H1 (cell line): ENCODE measurements at regions not wholly inside any gene's neighbourhood (a gene's known extent, or its start where the extent isn't known, plus 50 kb on each side); places are given as distances from the start of the nearest gene placed in this dataset.

Experiments used
- BACH1 ChIP-seq: IDR thresholded peaks from 2 replicates; pipeline ENCODE4 v1.6.1; 2012; ENCODE audit warnings: low read length, improper control_type of control experiment
- EP300 ChIP-seq, 2 experiments: IDR thresholded peaks; 1 replicate in 1 of 2; 2 replicates in 1 of 2; pipeline ENCODE4 v1.6.1; 2011 to 2012; ENCODE audit warnings: low read depth in 2 of 2, low read length in 2 of 2, mild to moderate bottlenecking in 2 of 2, borderline replicate concordance in 1 of 2, inconsistent platforms in 1 of 2, moderate library complexity in 1 of 2
- EZH2 ChIP-seq: fragments of 200-600 bp; sonication (generic); IDR thresholded peaks from 2 replicates; pipeline ENCODE4 v1.7.1; 2012; ENCODE audit warnings: low read depth, mild to moderate bottlenecking, moderate library complexity, low read length, inconsistent platforms; ENCODE audit not compliant: severe bottlenecking
- GABPA ChIP-seq: IDR thresholded peaks from 2 replicates; pipeline ENCODE4 v1.6.1; 2011; ENCODE audit warnings: mild to moderate bottlenecking, low read length, moderate library complexity, borderline replicate concordance; ENCODE audit not compliant: insufficient read depth
- JUN ChIP-seq: IDR thresholded peaks from 2 replicates; pipeline ENCODE4 v1.6.1; 2011; ENCODE audit warnings: low read depth, mild to moderate bottlenecking, improper control_type of control experiment, low read length
- POU5F1 ChIP-seq: IDR thresholded peaks from 2 replicates; pipeline ENCODE4 v1.6.1; 2011; ENCODE audit warnings: low read depth, mild to moderate bottlenecking, low read length, moderate library complexity
- SIRT6 ChIP-seq: IDR thresholded peaks from one replicate; pipeline ENCODE4 v1.7.1; 2012; ENCODE audit warnings: low read length, inconsistent platforms
- ZNF274 ChIP-seq: IDR thresholded peaks from 2 replicates; pipeline ENCODE4 v1.7.0; 2012; ENCODE audit warnings: low read length, borderline replicate concordance; ENCODE audit errors: extremely low read depth
- TF ChIP-seq, protein P1 (sequence below): fragments of 300-600 bp; sonication (generic); IDR thresholded peaks from 2 replicates; pipeline ENCODE4 v1.7.1; 2012; ENCODE audit warnings: low read length, moderate library complexity, mild to moderate bottlenecking, inconsistent platforms; ENCODE audit not compliant: insufficient replicate concordance

GRCh38 chr1:187744665-187745064 lies 915.9 kb downstream of the PLA2G4A start (continued):
- TF ChIP-seq, protein P1, sequence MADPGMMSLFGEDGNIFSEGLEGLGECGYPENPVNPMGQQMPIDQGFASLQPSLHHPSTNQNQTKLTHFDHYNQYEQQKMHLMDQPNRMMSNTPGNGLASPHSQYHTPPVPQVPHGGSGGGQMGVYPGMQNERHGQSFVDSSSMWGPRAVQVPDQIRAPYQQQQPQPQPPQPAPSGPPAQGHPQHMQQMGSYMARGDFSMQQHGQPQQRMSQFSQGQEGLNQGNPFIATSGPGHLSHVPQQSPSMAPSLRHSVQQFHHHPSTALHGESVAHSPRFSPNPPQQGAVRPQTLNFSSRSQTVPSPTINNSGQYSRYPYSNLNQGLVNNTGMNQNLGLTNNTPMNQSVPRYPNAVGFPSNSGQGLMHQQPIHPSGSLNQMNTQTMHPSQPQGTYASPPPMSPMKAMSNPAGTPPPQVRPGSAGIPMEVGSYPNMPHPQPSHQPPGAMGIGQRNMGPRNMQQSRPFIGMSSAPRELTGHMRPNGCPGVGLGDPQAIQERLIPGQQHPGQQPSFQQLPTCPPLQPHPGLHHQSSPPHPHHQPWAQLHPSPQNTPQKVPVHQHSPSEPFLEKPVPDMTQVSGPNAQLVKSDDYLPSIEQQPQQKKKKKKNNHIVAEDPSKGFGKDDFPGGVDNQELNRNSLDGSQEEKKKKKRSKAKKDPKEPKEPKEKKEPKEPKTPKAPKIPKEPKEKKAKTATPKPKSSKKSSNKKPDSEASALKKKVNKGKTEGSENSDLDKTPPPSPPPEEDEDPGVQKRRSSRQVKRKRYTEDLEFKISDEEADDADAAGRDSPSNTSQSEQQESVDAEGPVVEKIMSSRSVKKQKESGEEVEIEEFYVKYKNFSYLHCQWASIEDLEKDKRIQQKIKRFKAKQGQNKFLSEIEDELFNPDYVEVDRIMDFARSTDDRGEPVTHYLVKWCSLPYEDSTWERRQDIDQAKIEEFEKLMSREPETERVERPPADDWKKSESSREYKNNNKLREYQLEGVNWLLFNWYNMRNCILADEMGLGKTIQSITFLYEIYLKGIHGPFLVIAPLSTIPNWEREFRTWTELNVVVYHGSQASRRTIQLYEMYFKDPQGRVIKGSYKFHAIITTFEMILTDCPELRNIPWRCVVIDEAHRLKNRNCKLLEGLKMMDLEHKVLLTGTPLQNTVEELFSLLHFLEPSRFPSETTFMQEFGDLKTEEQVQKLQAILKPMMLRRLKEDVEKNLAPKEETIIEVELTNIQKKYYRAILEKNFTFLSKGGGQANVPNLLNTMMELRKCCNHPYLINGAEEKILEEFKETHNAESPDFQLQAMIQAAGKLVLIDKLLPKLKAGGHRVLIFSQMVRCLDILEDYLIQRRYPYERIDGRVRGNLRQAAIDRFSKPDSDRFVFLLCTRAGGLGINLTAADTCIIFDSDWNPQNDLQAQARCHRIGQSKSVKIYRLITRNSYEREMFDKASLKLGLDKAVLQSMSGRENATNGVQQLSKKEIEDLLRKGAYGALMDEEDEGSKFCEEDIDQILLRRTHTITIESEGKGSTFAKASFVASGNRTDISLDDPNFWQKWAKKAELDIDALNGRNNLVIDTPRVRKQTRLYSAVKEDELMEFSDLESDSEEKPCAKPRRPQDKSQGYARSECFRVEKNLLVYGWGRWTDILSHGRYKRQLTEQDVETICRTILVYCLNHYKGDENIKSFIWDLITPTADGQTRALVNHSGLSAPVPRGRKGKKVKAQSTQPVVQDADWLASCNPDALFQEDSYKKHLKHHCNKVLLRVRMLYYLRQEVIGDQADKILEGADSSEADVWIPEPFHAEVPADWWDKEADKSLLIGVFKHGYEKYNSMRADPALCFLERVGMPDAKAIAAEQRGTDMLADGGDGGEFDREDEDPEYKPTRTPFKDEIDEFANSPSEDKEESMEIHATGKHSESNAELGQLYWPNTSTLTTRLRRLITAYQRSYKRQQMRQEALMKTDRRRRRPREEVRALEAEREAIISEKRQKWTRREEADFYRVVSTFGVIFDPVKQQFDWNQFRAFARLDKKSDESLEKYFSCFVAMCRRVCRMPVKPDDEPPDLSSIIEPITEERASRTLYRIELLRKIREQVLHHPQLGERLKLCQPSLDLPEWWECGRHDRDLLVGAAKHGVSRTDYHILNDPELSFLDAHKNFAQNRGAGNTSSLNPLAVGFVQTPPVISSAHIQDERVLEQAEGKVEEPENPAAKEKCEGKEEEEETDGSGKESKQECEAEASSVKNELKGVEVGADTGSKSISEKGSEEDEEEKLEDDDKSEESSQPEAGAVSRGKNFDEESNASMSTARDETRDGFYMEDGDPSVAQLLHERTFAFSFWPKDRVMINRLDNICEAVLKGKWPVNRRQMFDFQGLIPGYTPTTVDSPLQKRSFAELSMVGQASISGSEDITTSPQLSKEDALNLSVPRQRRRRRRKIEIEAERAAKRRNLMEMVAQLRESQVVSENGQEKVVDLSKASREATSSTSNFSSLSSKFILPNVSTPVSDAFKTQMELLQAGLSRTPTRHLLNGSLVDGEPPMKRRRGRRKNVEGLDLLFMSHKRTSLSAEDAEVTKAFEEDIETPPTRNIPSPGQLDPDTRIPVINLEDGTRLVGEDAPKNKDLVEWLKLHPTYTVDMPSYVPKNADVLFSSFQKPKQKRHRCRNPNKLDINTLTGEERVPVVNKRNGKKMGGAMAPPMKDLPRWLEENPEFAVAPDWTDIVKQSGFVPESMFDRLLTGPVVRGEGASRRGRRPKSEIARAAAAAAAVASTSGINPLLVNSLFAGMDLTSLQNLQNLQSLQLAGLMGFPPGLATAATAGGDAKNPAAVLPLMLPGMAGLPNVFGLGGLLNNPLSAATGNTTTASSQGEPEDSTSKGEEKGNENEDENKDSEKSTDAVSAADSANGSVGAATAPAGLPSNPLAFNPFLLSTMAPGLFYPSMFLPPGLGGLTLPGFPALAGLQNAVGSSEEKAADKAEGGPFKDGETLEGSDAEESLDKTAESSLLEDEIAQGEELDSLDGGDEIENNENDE, result no peak
- TF ChIP-seq EP300 (IDR thresholded peaks at IDR 0.05; ENCODE audit: borderline replicate concordance in 1 of 2, low read depth in 2 of 2, low read length in 2 of 2) (no peak), JUN (no peak), EZH2 (no peak), ZNF274 (no peak), BACH1 (no peak), POU5F1 (no peak), GABPA (no peak), SIRT6 (no peak)
- TF ChIP-seq, all 59 proteins: peak for 0
